ENCODE measurements at regions not wholly inside any gene's neighbourhood (a gene's known extent, or its start where the extent isn't known, plus 50 kb on each side); places are given as distances from the start of the nearest gene placed in this dataset.

- TF ChIP-seq CTCF (IDR thresholded peaks at IDR 0.05): no peak
- no peak for TF ChIP-seq POLR2A (IDR thresholded peaks at IDR 0.05)
- DNase-seq: no peak
- no peaks in the 10 kb centered on the region for H3K36me3 ChIP-seq
- no peaks in the 10 kb centered on the region for H3K4me1 ChIP-seq
- no peaks in the 10 kb centered on the region for H3K27me3 ChIP-seq
- H3K4me3 ChIP-seq (replicated peaks in 1 of 3): no peak overlapping the region
- WGBS, 2 donors: 88% methylated on average over 6 of the region's 6 CpGs
- intact Hi-C loops (cut with DNase I): loop anchor here (10.0 kb wide), 1 partner anchor 63 kb away; the partner anchor contains the start of gene RAPGEF2
- H3K27ac ChIP-seq: no peak overlapping the region
- no peaks in the 10 kb centered on the region for H3K9me3 ChIP-seq
These were observed 61.5 kb upstream of the RAPGEF2 start for GRCh38 chr4:159041054-159042034.

DNA sequence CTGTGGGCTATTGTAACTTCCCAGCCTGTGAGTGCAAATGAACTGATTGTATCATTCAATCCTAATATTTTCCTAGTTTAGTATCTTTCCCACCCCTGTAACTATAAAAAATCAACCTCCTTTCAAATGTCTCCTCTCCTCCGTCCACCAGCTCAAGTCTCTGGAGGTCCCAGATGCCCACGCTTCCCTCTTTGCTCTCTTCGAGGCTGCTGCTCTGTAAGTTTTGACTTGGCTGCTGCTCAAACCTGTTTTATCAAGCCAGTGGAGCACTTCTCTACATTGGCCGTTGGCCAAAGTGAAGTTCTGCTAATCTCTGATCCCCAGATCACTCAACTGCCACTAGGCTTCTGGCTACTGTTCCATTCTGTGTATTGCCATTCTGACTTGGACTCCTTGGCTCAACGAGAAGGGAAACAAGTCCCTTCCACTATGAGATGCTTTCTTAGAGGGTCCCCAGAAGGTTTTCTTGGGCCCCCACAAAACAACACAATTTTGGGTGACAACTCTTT, 60.7 kb upstream of the RAPGEF2 start:
- H3K9me3 ChIP-seq: no peaks in the 10 kb centered on the region
- no peaks in the 10 kb centered on the region for H3K36me3 ChIP-seq
- intact Hi-C loops (cut with DNase I): loop anchor here (10.0 kb wide), 1 partner anchor 63 kb away; the partner anchor contains the start of gene RAPGEF2
- WGBS, 2 donors: 13% methylated on average over 5 of the region's 5 CpGs
- peak; percentile 77 to 80 for DNase-seq
- H3K4me3 ChIP-seq (replicated peaks in 1 of 3): no peak overlapping the region
- no peak for TF ChIP-seq POLR2A (IDR thresholded peaks at IDR 0.05)
- peak in 1 of 6 experiments; percentile 14 for TF ChIP-seq CTCF (IDR thresholded peaks at IDR 0.05)
- H3K27ac ChIP-seq: no peak overlapping the region
- peaks cover 0 to under 1% of the 10 kb centered on the region in 2 donors for H3K4me1 ChIP-seq
- no peaks in the 10 kb centered on the region for H3K27me3 ChIP-seq

DNA sequence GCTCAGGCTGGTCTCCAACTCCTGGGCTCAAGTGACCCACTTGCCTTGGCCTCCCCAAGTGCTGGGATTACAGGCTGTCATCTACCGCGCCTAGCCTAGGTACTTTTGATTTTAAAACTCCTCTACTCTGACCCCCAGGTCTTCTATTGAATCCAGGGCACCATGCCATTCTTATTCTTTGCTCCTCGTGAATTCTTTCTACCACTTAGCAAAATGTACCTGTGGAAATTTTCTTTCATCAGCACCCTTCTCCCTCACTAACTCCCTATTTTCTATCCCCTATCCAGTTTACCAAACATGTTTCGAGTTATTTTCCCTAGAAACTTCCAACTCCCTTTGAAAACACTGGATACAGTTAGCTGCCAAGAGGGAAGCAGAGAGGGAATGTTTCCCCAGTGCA, 60.0 kb upstream of the RAPGEF2 start:
- Histone ChIP-seq H3K27me3 (no peaks in the 10 kb centered on the region), H3K4me3 (replicated peaks in 1 of 3) (no peak overlapping the region), H3K4me1 (peaks cover 5 to 8% of the 10 kb centered on the region in 2 donors), H3K9me3 (no peaks in the 10 kb centered on the region), H3K36me3 (no peaks in the 10 kb centered on the region), H3K27ac (no peak overlapping the region)
- intact Hi-C loops (cut with DNase I): loop anchor here (10.0 kb wide), 1 partner anchor 62 kb away; the partner anchor contains the start of gene RAPGEF2
- DNase-seq: no peak
- WGBS, 2 donors: 68 to 89% methylated on average over 4 of the region's 4 CpGs
- TF ChIP-seq CTCF (IDR thresholded peaks at IDR 0.05) (no peak), POLR2A (IDR thresholded peaks at IDR 0.05) (no peak)

GRCh38 chr4:159043861-159044260, 59.0 kb upstream of the RAPGEF2 start:
- H3K27me3 ChIP-seq: no peaks in the 10 kb centered on the region
- no peaks in the 10 kb centered on the region for H3K36me3 ChIP-seq
- H3K4me3 ChIP-seq (replicated peaks in 1 of 3): no peak overlapping the region
- no peak overlapping the region for H3K27ac ChIP-seq
- TF ChIP-seq POLR2A (IDR thresholded peaks at IDR 0.05): no peak
- TF ChIP-seq CTCF (IDR thresholded peaks at IDR 0.05): no peak
- WGBS, 2 donors: 82 to 91% methylated on average over 3 of the region's 3 CpGs
- peaks cover 6 to 8% of the 10 kb centered on the region in 2 donors for H3K4me1 ChIP-seq
- DNase-seq: no peak
- intact Hi-C loops (cut with DNase I): loop anchor here (10.0 kb wide), 1 partner anchor 61 kb away; the partner anchor contains the start of gene RAPGEF2
- no peaks in the 10 kb centered on the region for H3K9me3 ChIP-seq

GRCh38 chr4:159045321-159045720, 57.6 kb upstream of the RAPGEF2 start:
- Histone ChIP-seq H3K27ac (no peak overlapping the region), H3K4me3 (replicated peaks in 1 of 3) (no peak overlapping the region), H3K9me3 (no peaks in the 10 kb centered on the region), H3K27me3 (no peaks in the 10 kb centered on the region), H3K4me1 (peaks cover 6 to 8% of the 10 kb centered on the region in 2 donors), H3K36me3 (no peaks in the 10 kb centered on the region)
- DNase-seq: no peak
- intact Hi-C loops (cut with DNase I): loop anchor here (10.0 kb wide), 1 partner anchor 59 kb away; the partner anchor contains the start of gene RAPGEF2
- TF ChIP-seq CTCF (IDR thresholded peaks at IDR 0.05) (no peak), POLR2A (IDR thresholded peaks at IDR 0.05) (no peak)
